OCI-LY3 (cell line): ENCODE measurements at regions not wholly inside any gene's neighbourhood (a gene's known extent, or its start where the extent isn't known, plus 50 kb on each side); places are given as distances from the start of the nearest gene placed in this dataset.

Experiments
- EZH2phosphoT487 ChIP-seq: fragments of 200-600 bp; shearing (Covaris generic); IDR thresholded peaks from 2 replicates; pipeline ENCODE4 v1.6.1; 2018; ENCODE audit warnings: antibody characterized with exemption, mixed run types, low read depth
- TF ChIP-seq, protein P1 (sequence below): fragments of 200-600, 300-600 bp; sonication (generic); IDR thresholded peaks from 2 replicates; pipeline ENCODE4 v1.5.1; 2014; ENCODE audit warnings: antibody characterized with exemption, low read length, low read depth

DNA sequence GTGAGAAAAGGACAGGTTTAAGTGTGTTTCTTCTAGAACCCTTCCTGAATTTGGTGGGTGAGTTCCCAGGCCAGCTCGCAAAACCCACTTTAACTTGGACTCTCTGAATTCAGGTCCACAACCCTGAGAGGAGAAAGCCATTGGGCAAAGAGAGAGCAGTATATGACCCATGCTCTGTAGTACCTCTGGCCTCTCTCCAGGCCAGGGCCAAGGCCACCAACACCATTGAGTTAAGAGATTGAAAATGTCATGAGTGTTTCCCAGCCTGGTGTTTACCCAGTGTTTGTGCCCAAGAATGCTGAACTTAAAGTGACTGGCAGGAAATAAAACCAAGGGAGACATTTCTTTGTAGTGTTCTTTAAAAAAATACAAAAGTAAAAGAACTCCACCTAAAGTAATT is 410.4 kb upstream of the CDH5 start:
- TF ChIP-seq, protein P1, sequence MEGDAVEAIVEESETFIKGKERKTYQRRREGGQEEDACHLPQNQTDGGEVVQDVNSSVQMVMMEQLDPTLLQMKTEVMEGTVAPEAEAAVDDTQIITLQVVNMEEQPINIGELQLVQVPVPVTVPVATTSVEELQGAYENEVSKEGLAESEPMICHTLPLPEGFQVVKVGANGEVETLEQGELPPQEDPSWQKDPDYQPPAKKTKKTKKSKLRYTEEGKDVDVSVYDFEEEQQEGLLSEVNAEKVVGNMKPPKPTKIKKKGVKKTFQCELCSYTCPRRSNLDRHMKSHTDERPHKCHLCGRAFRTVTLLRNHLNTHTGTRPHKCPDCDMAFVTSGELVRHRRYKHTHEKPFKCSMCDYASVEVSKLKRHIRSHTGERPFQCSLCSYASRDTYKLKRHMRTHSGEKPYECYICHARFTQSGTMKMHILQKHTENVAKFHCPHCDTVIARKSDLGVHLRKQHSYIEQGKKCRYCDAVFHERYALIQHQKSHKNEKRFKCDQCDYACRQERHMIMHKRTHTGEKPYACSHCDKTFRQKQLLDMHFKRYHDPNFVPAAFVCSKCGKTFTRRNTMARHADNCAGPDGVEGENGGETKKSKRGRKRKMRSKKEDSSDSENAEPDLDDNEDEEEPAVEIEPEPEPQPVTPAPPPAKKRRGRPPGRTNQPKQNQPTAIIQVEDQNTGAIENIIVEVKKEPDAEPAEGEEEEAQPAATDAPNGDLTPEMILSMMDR, result no peak
- TF ChIP-seq EZH2phosphoT487, result no peak
